GM23248 (cell line): ENCODE measurements at regions not wholly inside any gene's neighbourhood (a gene's known extent, or its start where the extent isn't known, plus 50 kb on each side); places are given as distances from the start of the nearest gene placed in this dataset.

Experiments
- EZH2 ChIP-seq: fragments of 200-600 bp; sonication (generic); IDR thresholded peaks from 2 replicates; pipeline ENCODE4 v1.6.1; 2018; ENCODE audit warnings: antibody characterized with exemption, mild to moderate bottlenecking; ENCODE audit not compliant: insufficient read depth, poor library complexity, severe bottlenecking
- EZH2phosphoT487 ChIP-seq: fragments of 200-600 bp; sonication (generic); IDR thresholded peaks from 2 replicates; pipeline ENCODE4 v1.6.1; 2018; ENCODE audit warnings: antibody characterized with exemption, moderate library complexity, mild to moderate bottlenecking, low read depth; ENCODE audit not compliant: insufficient read depth

DNA sequence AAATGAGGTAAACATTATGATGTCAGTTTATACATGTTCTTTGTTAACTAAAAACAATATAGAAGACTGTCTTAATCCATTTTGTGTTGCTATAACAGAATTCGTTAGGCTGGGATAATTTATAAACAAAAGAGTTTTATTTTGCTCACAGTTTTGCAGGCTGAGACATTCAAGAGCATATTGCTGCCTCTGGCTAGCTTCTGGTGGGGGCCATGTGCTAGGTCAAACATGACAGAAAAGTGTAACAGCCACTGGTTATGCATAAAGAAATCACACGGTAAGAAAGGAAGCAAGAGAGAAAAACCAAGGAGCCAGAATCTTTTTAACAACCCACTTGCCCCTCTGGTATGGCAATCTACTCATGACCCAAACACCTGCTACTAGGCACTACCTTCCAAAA is 776.7 kb downstream of the PLOD2 start:
- no peak for TF ChIP-seq EZH2
- TF ChIP-seq EZH2phosphoT487: no peak
